Calu3 (cell line): ENCODE measurements at regions not wholly inside any gene's neighbourhood (a gene's known extent, or its start where the extent isn't known, plus 50 kb on each side); places are given as distances from the start of the nearest gene placed in this dataset.

Experiments
- BruUV-seq: library from RNA; stranded (reverse); fragments of 400-500 nt; replicated peaks from 2 replicates; lab custom pipeline; 2021; lab: Mats Ljungman, UMichigan
- CTCF ChIA-PET: fragments of 300-600 bp; sonication (Branson Sonifier 250); formaldehyde crosslinking; loops from one replicate; lab custom pipeline; 2022; ENCODE audit warnings: antibody characterized with exemption; lab: Charles Lee
- DNase-seq: peaks from one replicate; pipeline ENCODE4 v3.0.0; 2022
- H3K27ac Mint-ChIP-seq: one replicate; pipeline ENCODE4 v1.8.0; 2022; ENCODE audit warnings: mixed read lengths; ENCODE audit not compliant: unreplicated experiment
- H3K27me3 Mint-ChIP-seq: one replicate; pipeline ENCODE4 v1.8.0; 2022; ENCODE audit warnings: mixed read lengths; ENCODE audit not compliant: unreplicated experiment
- H3K36me3 Mint-ChIP-seq: one replicate; pipeline ENCODE4 v1.8.0; 2022; ENCODE audit warnings: mild to moderate bottlenecking, moderate library complexity, mixed read lengths; ENCODE audit not compliant: insufficient read depth, unreplicated experiment
- H3K4me1 Mint-ChIP-seq: one replicate; pipeline ENCODE4 v1.8.0; 2022; ENCODE audit warnings: mild to moderate bottlenecking, low read depth, mixed read lengths; ENCODE audit not compliant: unreplicated experiment
- H3K4me3 Mint-ChIP-seq: one replicate; pipeline ENCODE4 v1.8.0; 2022; ENCODE audit warnings: mild to moderate bottlenecking, low read depth, moderate library complexity, mixed read lengths; ENCODE audit not compliant: unreplicated experiment
- H3K9me3 Mint-ChIP-seq: one replicate; pipeline ENCODE4 v1.8.0; 2022; ENCODE audit warnings: low read depth, mixed read lengths; ENCODE audit not compliant: unreplicated experiment
- CTCF ChIP-seq: fragments of 200-600 bp; IDR thresholded peaks from one replicate; pipeline ENCODE4 v1.8.0; 2022; ENCODE audit warnings: antibody characterized with exemption; ENCODE audit not compliant: unreplicated experiment
- intact Hi-C: fragments of 100-400 bp; cut with micrococcal nuclease; formaldehyde crosslinking; loops from one replicate; pipeline ENCODE4 v1.10.0; 2022; ENCODE audit not compliant: unreplicated experiment

GRCh38 chr2:234869164-234869563 is 82.7 kb upstream of the SH3BP4 start:
- Mint-ChIP-seq H3K36me3 (no peaks in the 10 kb centered on the region), H3K4me1 (no peaks in the 10 kb centered on the region), H3K27me3 (peaks cover 7% of the 10 kb centered on the region), H3K27ac (no peak overlapping the region), H3K9me3 (peaks cover 3% of the 10 kb centered on the region), H3K4me3 (no peak overlapping the region)
- intact Hi-C loops, result no loop called here
- no TSS peak for BruUV-seq
- DNase-seq, result no peak
- TF ChIP-seq CTCF, result no peak
- CTCF ChIA-PET, result no interaction called here

- Mint-ChIP-seq H3K9me3 (peaks cover 3% of the 10 kb centered on the region), H3K27ac (no peak overlapping the region), H3K27me3 (peaks cover 7% of the 10 kb centered on the region), H3K4me3 (no peak overlapping the region), H3K4me1 (no peaks in the 10 kb centered on the region), H3K36me3 (no peaks in the 10 kb centered on the region)
- no TSS peak for BruUV-seq
- DNase-seq, result no peak
- intact Hi-C loops, result no loop called here
- CTCF ChIA-PET, result no interaction called here
- no peak for TF ChIP-seq CTCF
Observed at GRCh38 chr2:234867882-234868285, 83.9 kb upstream of the SH3BP4 start.

GRCh38 chr2:234865586-234865985 is 86.2 kb upstream of the SH3BP4 start:
- Mint-ChIP-seq H3K27me3 (peaks cover 7% of the 10 kb centered on the region), H3K36me3 (no peaks in the 10 kb centered on the region), H3K4me3 (no peak overlapping the region), H3K27ac (no peak overlapping the region), H3K4me1 (no peaks in the 10 kb centered on the region), H3K9me3 (peaks cover 3% of the 10 kb centered on the region)
- no peak for DNase-seq
- TF ChIP-seq CTCF, result no peak
- no TSS peak for BruUV-seq
- CTCF ChIA-PET, result no interaction called here
- intact Hi-C loops, result no loop called here

GRCh38 chr2:234865040-234865439 is 86.8 kb upstream of the SH3BP4 start:
- CTCF ChIA-PET, result no interaction called here
- TF ChIP-seq CTCF, result no peak
- no peaks in the 10 kb centered on the region for H3K36me3 Mint-ChIP-seq

GRCh38 chr2:234864506-234864905 is 87.3 kb upstream of the SH3BP4 start:
- H3K9me3 Mint-ChIP-seq, result peaks cover 3% of the 10 kb centered on the region
- H3K4me1 Mint-ChIP-seq, result no peaks in the 10 kb centered on the region
- no peaks in the 10 kb centered on the region for H3K36me3 Mint-ChIP-seq
- CTCF ChIA-PET, result interaction anchor here (0.7 kb wide), 1 partner anchor 144 kb away, joined by 4 read pairs; no protein-coding TSS in a partner anchor
- no TSS peak for BruUV-seq
- no peak for DNase-seq
- no peaks in the 10 kb centered on the region for H3K27me3 Mint-ChIP-seq
- no peak for TF ChIP-seq CTCF
- no peak overlapping the region for H3K4me3 Mint-ChIP-seq
- intact Hi-C loops, result no loop called here
- H3K27ac Mint-ChIP-seq, result no peak overlapping the region

More at GRCh38 chr2:234865040-234865439, 86.8 kb upstream of the SH3BP4 start:
- no TSS peak for BruUV-seq
- intact Hi-C loops, result no loop called here
- Mint-ChIP-seq H3K27me3 (peaks cover 2% of the 10 kb centered on the region), H3K27ac (no peak overlapping the region), H3K9me3 (peaks cover 3% of the 10 kb centered on the region), H3K4me1 (no peaks in the 10 kb centered on the region), H3K4me3 (no peak overlapping the region)
- DNase-seq, result no peak
